ENCODE measurements at regions not wholly inside any gene's neighbourhood (a gene's known extent, or its start where the extent isn't known, plus 50 kb on each side); places are given as distances from the start of the nearest gene placed in this dataset.

GRCh38 chr2:2579814-2580213 is 248.7 kb upstream of the MYT1L start:
- Histone ChIP-seq H3K36me3 (ENCODE audit: insufficient read depth in 1 of 2, low read depth in 1 of 2) (no peaks in the 10 kb centered on the region), H3K4me1 (peaks cover 6% of the 10 kb centered on the region), H3K9me3 (no peaks in the 10 kb centered on the region), H3K4me3 (no peak overlapping the region), H3K27me3 (ENCODE audit: insufficient read depth in 3 of 3, low read length in 2 of 3) (no peaks in the 10 kb centered on the region), H3K27ac (no peak overlapping the region)
- intact Hi-C loops (cut with DNase I) = no loop called here
- no peak for TF ChIP-seq CTCF (IDR thresholded peaks at IDR 0.05)
- 80 to 87% (median 80%) methylated on average over 8 of the region's 8 CpGs for WGBS, 3 donors
- ATAC-seq = no peak
- peak in 1 of 2 donors; percentile 22 for DNase-seq

- no peak for TF ChIP-seq CTCF (IDR thresholded peaks at IDR 0.05)
- 27 to 43% (median 29%) methylated on average over 17 of the region's 17 CpGs for WGBS, 3 donors
- intact Hi-C loops (cut with DNase I) = no loop called here
Measured at GRCh38 chr2:2577407-2577831, 246.3 kb upstream of the MYT1L start.

DNA sequence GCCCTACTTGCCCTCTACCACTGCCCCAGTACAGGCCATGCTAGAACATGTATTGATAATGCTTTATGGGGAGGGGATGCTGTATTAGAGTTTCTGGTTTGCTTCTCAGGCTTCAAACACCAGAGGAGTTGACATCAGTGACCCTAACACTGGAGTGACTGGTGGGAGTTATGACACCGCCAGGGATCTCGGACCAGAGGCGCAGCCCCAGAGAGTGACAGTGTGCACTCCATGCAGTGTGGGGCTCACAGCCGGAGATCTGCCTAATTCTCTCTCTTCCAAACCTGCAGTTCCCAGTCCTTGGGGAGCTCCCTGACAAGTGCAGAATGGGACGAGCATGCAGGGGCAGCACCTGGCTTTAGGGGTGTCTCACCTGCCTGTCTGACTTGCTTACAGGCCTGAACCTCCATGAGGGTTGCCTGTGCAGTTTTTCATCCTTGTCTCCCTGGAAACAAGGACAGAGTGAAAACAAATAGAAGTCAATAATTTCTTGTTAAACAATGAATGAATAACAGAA is 244.9 kb upstream of the MYT1L start:
- H3K36me3 ChIP-seq (ENCODE audit: insufficient read depth in 1 of 2, low read depth in 1 of 2) = no peaks in the 10 kb centered on the region
- DNase-seq (peak in 1 of 2 donors; percentile 25), ATAC-seq (no peak)
- H3K4me1 ChIP-seq = peaks cover 6% of the 10 kb centered on the region
- 87 to 93% (median 89%) methylated on average over 5 of the region's 5 CpGs for WGBS, 3 donors
- H3K27ac ChIP-seq = no peak overlapping the region
- no peak overlapping the region for H3K4me3 ChIP-seq
- no peak for TF ChIP-seq CTCF (IDR thresholded peaks at IDR 0.05)
- H3K9me3 ChIP-seq = no peaks in the 10 kb centered on the region
- no peaks in the 10 kb centered on the region for H3K27me3 ChIP-seq (ENCODE audit: insufficient read depth in 3 of 3, low read length in 2 of 3)
- intact Hi-C loops (cut with DNase I) = no loop called here

More at GRCh38 chr2:2577407-2577831, 246.3 kb upstream of the MYT1L start:
- ATAC-seq (peak; percentile 53 to 70 (median 60)), DNase-seq (no peak)
- no peaks in the 10 kb centered on the region for H3K27me3 ChIP-seq (ENCODE audit: insufficient read depth in 3 of 3, low read length in 2 of 3)
- no peaks in the 10 kb centered on the region for H3K9me3 ChIP-seq
- no peaks in the 10 kb centered on the region for H3K36me3 ChIP-seq (ENCODE audit: insufficient read depth in 1 of 2, low read depth in 1 of 2)
- H3K4me1 ChIP-seq = peaks cover 6% of the 10 kb centered on the region
- H3K27ac ChIP-seq = no peak overlapping the region
- H3K4me3 ChIP-seq = peak overlapping the region; percentile 11

DNA sequence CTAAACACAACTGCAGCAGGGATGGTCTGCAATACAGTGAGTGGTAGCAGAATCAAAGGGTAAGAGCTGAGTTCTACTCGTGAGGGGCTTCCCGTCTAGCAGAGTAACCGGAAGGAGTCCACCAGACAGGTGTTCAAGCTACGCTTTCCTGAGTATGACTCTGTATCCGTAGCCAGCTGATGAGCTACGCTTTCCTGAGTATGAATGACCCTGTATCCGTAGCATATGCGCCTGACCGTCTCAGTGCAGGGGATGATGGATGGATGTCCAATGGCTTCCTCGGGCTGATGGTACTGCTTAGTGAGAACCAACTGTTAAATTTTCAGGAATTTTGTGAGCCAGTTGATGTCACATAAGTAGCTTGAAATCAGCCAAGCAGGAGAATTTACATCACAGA is 244.1 kb upstream of the MYT1L start:
- no peak for ATAC-seq
- intact Hi-C loops (cut with DNase I) = no loop called here
- Histone ChIP-seq H3K36me3 (ENCODE audit: insufficient read depth in 1 of 2, low read depth in 1 of 2) (no peaks in the 10 kb centered on the region), H3K4me1 (peaks cover 6% of the 10 kb centered on the region), H3K9me3 (no peaks in the 10 kb centered on the region), H3K27me3 (ENCODE audit: insufficient read depth in 3 of 3, low read length in 2 of 3) (no peaks in the 10 kb centered on the region), H3K4me3 (no peak overlapping the region), H3K27ac (no peak overlapping the region)
- WGBS, 3 donors = 88 to 89% (median 89%) methylated on average over 10 of the region's 10 CpGs
- no peak for DNase-seq
- TF ChIP-seq CTCF (IDR thresholded peaks at IDR 0.05) = no peak
